OCI-LY7 (cell line): ENCODE measurements at regions not wholly inside any gene's neighbourhood (a gene's known extent, or its start where the extent isn't known, plus 50 kb on each side); places are given as distances from the start of the nearest gene placed in this dataset.

Experiments
- BruUV-seq: library from RNA; stranded (reverse); fragments of 400-500 nt; replicated peaks from 2 replicates; lab custom pipeline; 2021; lab: Mats Ljungman, UMichigan
- CTCF ChIA-PET: fragments of 300-600 bp; sonication (Branson Sonifier 250); formaldehyde crosslinking; loops from one replicate; lab custom pipeline; 2022; ENCODE audit warnings: antibody characterized with exemption; ENCODE audit not compliant: unreplicated experiment; lab: Charles Lee
- POLR2A ChIA-PET: fragments of 300-600 bp; sonication (Branson Sonifier 250); formaldehyde crosslinking; loops from one replicate; lab custom pipeline; 2022; ENCODE audit warnings: antibody characterized with exemption; lab: Charles Lee
- DNase-seq: peaks from one replicate; pipeline ENCODE4 v3.0.0-alpha.2; 2015; ENCODE audit warnings: low spot score
- H2AFZ ChIP-seq: fragments of 200-600 bp; sonication (generic), shearing (Covaris generic); 2 replicates; pipeline ENCODE4 v1.6.1; 2014; ENCODE audit warnings: mild to moderate bottlenecking, antibody characterized with exemption, low read length, moderate library complexity
- H3K27ac ChIP-seq: fragments of 200-600 bp; sonication (generic); 2 replicates; pipeline ENCODE4 v1.5.1; 2014; ENCODE audit warnings: mixed run types, low read depth, mild to moderate bottlenecking, moderate library complexity, low read length, inconsistent platforms; ENCODE audit not compliant: poor library complexity, severe bottlenecking
- H3K36me3 ChIP-seq: fragments of 200-600 bp; sonication (generic); 2 replicates; pipeline ENCODE4 v1.6.1; 2014; ENCODE audit warnings: mild to moderate bottlenecking, antibody characterized with exemption, low read length, moderate library complexity, mixed read lengths; ENCODE audit not compliant: insufficient read depth
- H3K4me1 ChIP-seq: fragments of 200-600 bp; sonication (generic); 2 replicates; pipeline ENCODE4 v1.5.1; 2014; ENCODE audit warnings: mild to moderate bottlenecking, low read length; ENCODE audit not compliant: insufficient read depth, poor library complexity, severe bottlenecking
- H3K4me2 ChIP-seq: fragments of 200-600 bp; sonication (generic); 2 replicates; pipeline ENCODE4 v1.6.1; 2014; ENCODE audit warnings: mild to moderate bottlenecking, low read length
- H3K4me3 ChIP-seq: fragments of 200-600 bp; sonication (generic); 2 replicates; pipeline ENCODE4 v1.5.1; 2014; ENCODE audit warnings: mild to moderate bottlenecking, low read depth, low read length; ENCODE audit not compliant: poor library complexity, severe bottlenecking
- H3K79me2 ChIP-seq: fragments of 200-600 bp; sonication (generic); 2 replicates; pipeline ENCODE4 v1.6.1; 2016; ENCODE audit warnings: low read depth, mild to moderate bottlenecking, low read length, moderate library complexity, mixed read lengths; ENCODE audit not compliant: insufficient read depth
- H3K9me2 ChIP-seq: fragments of 200-600 bp; sonication (generic); 2 replicates; pipeline ENCODE4 v1.6.1; 2016; ENCODE audit warnings: mild to moderate bottlenecking, low read length, mixed read lengths; ENCODE audit not compliant: insufficient read depth
- H3K9me3 ChIP-seq: fragments of 200-600 bp; sonication (generic); 2 replicates; pipeline ENCODE4 v1.6.1; 2014; ENCODE audit warnings: mild to moderate bottlenecking, mixed run types, low read length, mixed read lengths
- H4K20me1 ChIP-seq: fragments of 200-600 bp; sonication (generic); 2 replicates; pipeline ENCODE4 v1.6.1; 2014; ENCODE audit warnings: mild to moderate bottlenecking, antibody characterized with exemption, low read length, moderate library complexity, mixed read lengths; ENCODE audit not compliant: insufficient read depth
- CTCF ChIP-seq: fragments of 200-600 bp; sonication (generic); conservative IDR thresholded peaks from 2 replicates; pipeline ENCODE4 v1.5.1; 2014; ENCODE audit warnings: mild to moderate bottlenecking, antibody characterized with exemption, low read length, moderate library complexity, mixed read lengths
- EZH2phosphoT487 ChIP-seq: fragments of 200-600 bp; sonication (generic); IDR thresholded peaks from 2 replicates; pipeline ENCODE4 v1.6.1; 2018; ENCODE audit warnings: low read depth, borderline replicate concordance, mild to moderate bottlenecking, mixed run types, antibody characterized with exemption, low read length, moderate library complexity, mixed read lengths
- intact Hi-C: fragments of 100-400 bp; cut with micrococcal nuclease; formaldehyde crosslinking; loops from one replicate; pipeline ENCODE4 v1.10.0; 2022; ENCODE audit not compliant: unreplicated experiment

- ChIA-PET CTCF (no interaction called here), POLR2A (interaction anchor here (0.5 to 0.8 kb wide), 2 partner anchors 18 to 19 kb away, joined by 3 read pairs; no protein-coding TSS in a partner anchor)
- Histone ChIP-seq H3K9me3 (no peaks in the 10 kb centered on the region), H2AFZ (no peak overlapping the region), H3K9me2 (no peaks in the 10 kb centered on the region), H3K4me1 (no peaks in the 10 kb centered on the region), H3K4me3 (no peak overlapping the region), H3K27ac (no peak overlapping the region), H4K20me1 (no peaks in the 10 kb centered on the region), H3K79me2 (no peaks in the 10 kb centered on the region), H3K4me2 (no peak overlapping the region), H3K36me3 (no peaks in the 10 kb centered on the region)
- DNase-seq = no peak
- intact Hi-C loops = no loop called here
- no TSS peak for BruUV-seq
- TF ChIP-seq CTCF (no peak), EZH2phosphoT487 (no peak)
Measured at GRCh38 chr20:23257848-23258746, 92.5 kb upstream of the NXT1 start.

- H2AFZ ChIP-seq = no peak overlapping the region
Measured at GRCh38 chr20:23257106-23257761, 93.4 kb upstream of the NXT1 start.

More at GRCh38 chr20:23257106-23257761, 93.4 kb upstream of the NXT1 start:
- intact Hi-C loops = no loop called here
- Histone ChIP-seq H3K27ac (no peak overlapping the region), H3K36me3 (no peaks in the 10 kb centered on the region), H3K4me3 (no peak overlapping the region), H3K79me2 (no peaks in the 10 kb centered on the region), H3K9me3 (no peaks in the 10 kb centered on the region), H3K4me2 (no peak overlapping the region), H3K4me1 (no peaks in the 10 kb centered on the region), H4K20me1 (no peaks in the 10 kb centered on the region), H3K9me2 (no peaks in the 10 kb centered on the region)
- ChIA-PET CTCF (no interaction called here), POLR2A (no interaction called here)
- TF ChIP-seq CTCF (no peak), EZH2phosphoT487 (no peak)
- BruUV-seq = no TSS peak
- no peak for DNase-seq
